Liver (tissue), 8 donors: ENCODE measurements at regions not wholly inside any gene's neighbourhood (a gene's known extent, or its start where the extent isn't known, plus 50 kb on each side); places are given as distances from the start of the nearest gene placed in this dataset.

Experiments used
- DNase-seq: peaks from one replicate; pipeline ENCODE4 v3.0.0-alpha.2; 2017; ENCODE audit warnings: low spot score
- H3K27ac ChIP-seq, 2 donors: one replicate each; pipeline ENCODE4 v1.7.0; 2013; ENCODE audit warnings: inconsistent platforms in 2 of 2, low read length in 2 of 2, control low read depth in 1 of 2, low read depth in 1 of 2, mild to moderate bottlenecking in 1 of 2
- H3K27me3 ChIP-seq, 4 donors: one replicate each; pipeline versions ENCODE4 v1.6.1 to v1.7.0; 2013; ENCODE audit warnings: low read length in 3 of 4, inconsistent platforms in 1 of 4, mild to moderate bottlenecking in 1 of 4, moderate library complexity in 1 of 4; ENCODE audit not compliant: control insufficient read depth in 4 of 4, insufficient read depth in 4 of 4
- H3K36me3 ChIP-seq, 4 donors: one replicate each; pipeline versions ENCODE4 v1.6.1 to v1.7.0; 2013; ENCODE audit warnings: low read length in 3 of 4, mild to moderate bottlenecking in 3 of 4, low read depth in 1 of 4, moderate library complexity in 1 of 4; ENCODE audit not compliant: control insufficient read depth in 4 of 4, insufficient read depth in 3 of 4
- H3K4me1 ChIP-seq, 4 donors: one replicate each; pipeline versions ENCODE4 v1.6.1 to v1.7.0; 2013; ENCODE audit warnings: low read length in 3 of 4, mild to moderate bottlenecking in 3 of 4, moderate library complexity in 1 of 4; ENCODE audit not compliant: control insufficient read depth in 4 of 4, insufficient read depth in 4 of 4
- H3K4me3 ChIP-seq, 3 donors: one replicate each; pipeline versions ENCODE4 v1.6.1 to v1.7.0; 2013; ENCODE audit warnings: low read length in 3 of 3, control low read depth in 1 of 3, low read depth in 1 of 3, mild to moderate bottlenecking in 1 of 3
- H3K9ac ChIP-seq, 2 donors: one replicate each; pipeline ENCODE4 v1.7.0; 2013; ENCODE audit warnings: low read length in 2 of 2, mild to moderate bottlenecking in 2 of 2, moderate library complexity in 2 of 2, control low read depth in 1 of 2, low read depth in 1 of 2
- H3K9me3 ChIP-seq, 4 donors: one replicate each; pipeline versions ENCODE4 v1.6.1 to v1.7.0; 2013; ENCODE audit warnings: low read length in 3 of 4; ENCODE audit not compliant: control insufficient read depth in 4 of 4
- ATF3 ChIP-seq: IDR thresholded peaks from 2 replicates; pipeline ENCODE4 v1.6.1; 2016; ENCODE audit warnings: antibody characterized with exemption
- CTCF ChIP-seq: fragments of 150-350 bp; IDR thresholded peaks from 2 replicates; pipeline ENCODE4 v1.5.1; 2017; ENCODE audit warnings: improper control_type of control experiment, low read depth, low read length; ENCODE audit not compliant: missing input control
- EGR1 ChIP-seq, 2 donors: IDR thresholded peaks; 2 replicates each; pipeline ENCODE4 v1.6.1; 2016 to 2018; ENCODE audit warnings: antibody characterized with exemption in 2 of 2, low read depth in 2 of 2
- FOXA1 ChIP-seq: IDR thresholded peaks from 2 replicates; pipeline ENCODE4 v1.6.1; 2016; ENCODE audit warnings: antibody characterized with exemption
- FOXA2 ChIP-seq: IDR thresholded peaks from 2 replicates; pipeline ENCODE4 v1.6.1; 2016; ENCODE audit warnings: antibody characterized with exemption
- GABPA ChIP-seq, 2 donors: IDR thresholded peaks in 1 of 2; conservative IDR thresholded peaks in 1 of 2; 2 replicates each; pipeline ENCODE4 v1.6.1; 2016; ENCODE audit warnings: antibody characterized with exemption in 2 of 2, mild to moderate bottlenecking in 1 of 2, moderate library complexity in 1 of 2
- HNF4A ChIP-seq, 2 donors: conservative IDR thresholded peaks; 2 replicates each; pipeline ENCODE4 v1.6.1; 2016; ENCODE audit warnings: antibody characterized with exemption in 2 of 2, mild to moderate bottlenecking in 2 of 2
- HNF4G ChIP-seq: IDR thresholded peaks from 2 replicates; pipeline ENCODE4 v1.6.1; 2016; ENCODE audit warnings: antibody characterized with exemption
- JUND ChIP-seq, 2 donors: IDR thresholded peaks; 2 replicates each; pipeline ENCODE4 v1.6.1; 2016; ENCODE audit warnings: antibody characterized with exemption in 2 of 2
- MAX ChIP-seq: IDR thresholded peaks from 2 replicates; pipeline ENCODE4 v1.6.1; 2016; ENCODE audit warnings: antibody characterized with exemption
- NR2F2 ChIP-seq: IDR thresholded peaks from 2 replicates; pipeline ENCODE4 v1.6.1; 2016; ENCODE audit warnings: antibody characterized with exemption
- RAD21 ChIP-seq, 2 donors: IDR thresholded peaks; 2 replicates each; pipeline ENCODE4 v1.6.1; 2016; ENCODE audit warnings: antibody characterized with exemption in 2 of 2, mild to moderate bottlenecking in 2 of 2
- REST ChIP-seq: IDR thresholded peaks from 2 replicates; pipeline ENCODE4 v1.6.1; 2016; ENCODE audit warnings: antibody characterized with exemption, mild to moderate bottlenecking
- RXRA ChIP-seq, 2 donors: IDR thresholded peaks; 2 replicates each; pipeline ENCODE4 v1.6.1; 2017 to 2018; ENCODE audit warnings: antibody characterized with exemption in 2 of 2, mild to moderate bottlenecking in 1 of 2
- TAF1 ChIP-seq: conservative IDR thresholded peaks from 2 replicates; pipeline ENCODE4 v1.6.1; 2016; ENCODE audit warnings: antibody characterized with exemption, mild to moderate bottlenecking
- YY1 ChIP-seq: IDR thresholded peaks from 2 replicates; pipeline ENCODE4 v1.6.1; 2016; ENCODE audit warnings: antibody characterized with exemption, mild to moderate bottlenecking
- ZBTB33 ChIP-seq: IDR thresholded peaks from 2 replicates; pipeline ENCODE4 v1.6.1; 2016; ENCODE audit warnings: antibody characterized with exemption
- WGBS: extraction: QIAGEN DNeasy Blood & Tissue Kit; methylation state at CpG from one replicate; pipeline ENCODE4 v1.1.7; 2013; 5-methylcytosine and 5-hydroxymethylcytosine counted together
- donor health status: healthy.
- donor health status: healthy.
- donor health status: healthy.
- donor health status: healthy.
- donor health status: healthy.

GRCh38 chr15:61657461-61657860, 402.8 kb downstream of the VPS13C start:
- no peak for DNase-seq
- no peaks in the 10 kb centered on the region for H3K36me3 ChIP-seq
- H3K4me1 ChIP-seq, result no peaks in the 10 kb centered on the region
- no peak overlapping the region for H3K27ac ChIP-seq
- no peak overlapping the region for H3K9ac ChIP-seq
- no peaks in the 10 kb centered on the region for H3K9me3 ChIP-seq
- H3K4me3 ChIP-seq, result no peak overlapping the region
- WGBS, result 91% methylated on average over 4 of the region's 4 CpGs
- TF ChIP-seq NR2F2 (no peak), HNF4A (conservative IDR thresholded peaks at IDR 0.05) (no peak), YY1 (no peak), ZBTB33 (no peak), CTCF (no peak), FOXA1 (no peak), RAD21 (IDR thresholded peaks at IDR 0.05) (no peak), MAX (no peak), JUND (IDR thresholded peaks at IDR 0.05) (no peak), EGR1 (IDR thresholded peaks at IDR 0.05; ENCODE audit: low read depth in 2 of 2) (no peak), FOXA2 (no peak)
- H3K27me3 ChIP-seq, result peaks cover 0 to 3% (median 0%) of the 10 kb centered on the region in 4 donors

- Histone ChIP-seq H3K9ac (no peak overlapping the region), H3K27me3 (peaks cover 0 to 1% (median 0%) of the 10 kb centered on the region in 4 donors), H3K4me3 (no peak overlapping the region), H3K9me3 (no peaks in the 10 kb centered on the region), H3K4me1 (no peaks in the 10 kb centered on the region), H3K36me3 (no peaks in the 10 kb centered on the region), H3K27ac (no peak overlapping the region)
- DNase-seq, result no peak
- TF ChIP-seq FOXA2 (no peak), HNF4A (conservative IDR thresholded peaks at IDR 0.05) (no peak), TAF1 (no peak), CTCF (no peak), JUND (IDR thresholded peaks at IDR 0.05) (no peak), GABPA (IDR thresholded peaks at IDR 0.05 in 1 of 2, conservative IDR thresholded peaks at IDR 0.05 in 1 of 2) (no peak), ZBTB33 (no peak), EGR1 (IDR thresholded peaks at IDR 0.05; ENCODE audit: low read depth in 2 of 2) (no peak), MAX (no peak), NR2F2 (no peak), REST (no peak), RXRA (IDR thresholded peaks at IDR 0.05) (no peak), ATF3 (no peak), HNF4G (no peak), FOXA1 (no peak), YY1 (no peak), RAD21 (IDR thresholded peaks at IDR 0.05) (no peak)
- WGBS, result 90% methylated on average over 11 of the region's 11 CpGs
Observed at GRCh38 chr15:61656391-61656790, 403.9 kb downstream of the VPS13C start.
